ENCODE measurements at regions not wholly inside any gene's neighbourhood (a gene's known extent, or its start where the extent isn't known, plus 50 kb on each side); places are given as distances from the start of the nearest gene placed in this dataset.

GRCh38 chr3:181888234-181888633, 176.5 kb downstream of the SOX2 start:
- TF ChIP-seq POLR2A (IDR thresholded peaks at IDR 0.05; ENCODE audit: low read depth, low read length): no peak
- TF ChIP-seq POLR2AphosphoS5 (IDR thresholded peaks at IDR 0.05; ENCODE audit: low read depth, low read length): no peak

All from GM12892 (cell line).